DMS153 treated with DMSO at 0.1 percent for 48 hours (cell line): ENCODE measurements at regions not wholly inside any gene's neighbourhood (a gene's known extent, or its start where the extent isn't known, plus 50 kb on each side); places are given as distances from the start of the nearest gene placed in this dataset.
"Not testable (repeated sequence)": the region's sequence is repeated elsewhere in the genome, so short reads cannot be mapped to it uniquely, and the experiment has no call there.

Experiments
- DNase-seq: peaks from one replicate; lab custom pipeline; 2025; ENCODE audit not compliant: unreplicated experiment; lab: John Stamatoyannopoulos, UW

GRCh38 chr15:69903470-69904469, 193.9 kb downstream of the TLE3 start:
- no peak for DNase-seq

GRCh38 chr15:69906256-69907185, 191.2 kb downstream of the TLE3 start:
- no peak for DNase-seq

- DNase-seq, result no peak
Measured at GRCh38 chr15:69908060-69908459, 189.7 kb downstream of the TLE3 start.

GRCh38 chr15:69908590-69909420, 188.9 kb downstream of the TLE3 start:
- DNase-seq, result no peak

GRCh38 chr15:69909719-69910444, 187.8 kb downstream of the TLE3 start:
- DNase-seq, result no peak

- no peak for DNase-seq
Measured at GRCh38 chr15:69910514-69910913, 187.2 kb downstream of the TLE3 start.

- no peak for DNase-seq
Measured at GRCh38 chr15:69912116-69912515, 185.6 kb downstream of the TLE3 start.

- DNase-seq, result no peak
Measured at GRCh38 chr15:69914040-69914439, 183.7 kb downstream of the TLE3 start.

GRCh38 chr15:69914960-69915359, 182.8 kb downstream of the TLE3 start:
- DNase-seq, result no peak

- no peak for DNase-seq
Measured at GRCh38 chr15:69916169-69916785, 181.4 kb downstream of the TLE3 start.

- DNase-seq, result no peak
Measured at GRCh38 chr15:69917056-69917455, 180.7 kb downstream of the TLE3 start.

- DNase-seq, result no peak
Measured at GRCh38 chr15:69919816-69920215, 177.9 kb downstream of the TLE3 start.

GRCh38 chr15:69920221-69920620, 177.5 kb downstream of the TLE3 start:
- no peak for DNase-seq

GRCh38 chr15:69921626-69922619, 175.8 kb downstream of the TLE3 start:
- no peak for DNase-seq

GRCh38 chr15:69924531-69924930, 173.2 kb downstream of the TLE3 start:
- DNase-seq, result no peak

GRCh38 chr15:69926006-69926405, 171.7 kb downstream of the TLE3 start:
- DNase-seq, result no peak

- DNase-seq, result no peak
Measured at GRCh38 chr15:69926721-69927120, 171.0 kb downstream of the TLE3 start.

GRCh38 chr15:69928890-69929289, 168.8 kb downstream of the TLE3 start:
- not testable (repeated sequence) for DNase-seq
